ENCODE measurements at regions not wholly inside any gene's neighbourhood (a gene's known extent, or its start where the extent isn't known, plus 50 kb on each side); places are given as distances from the start of the nearest gene placed in this dataset.

- no peak for TF ChIP-seq CTCF (IDR thresholded peaks at IDR 0.05)
- no peak for TF ChIP-seq POLR2A (IDR thresholded peaks at IDR 0.05)
Observed at GRCh38 chr18:55109818-55110414, 150.7 kb upstream of the CCDC68 start.
